SK-N-MC (cell line): ENCODE measurements at regions not wholly inside any gene's neighbourhood (a gene's known extent, or its start where the extent isn't known, plus 50 kb on each side); places are given as distances from the start of the nearest gene placed in this dataset.

Experiments used
- DNase-seq: peaks from one replicate; pipeline ENCODE4 v3.0.0-alpha.2; 2011; ENCODE audit warnings: low read depth, low spot score
- H3K27ac ChIP-seq: fragments of 200-600 bp; sonication (generic); 2 replicates; pipeline ENCODE4 v1.5.1; 2016; ENCODE audit warnings: mixed run types
- H3K36me3 ChIP-seq: fragments of 200-600 bp; sonication (generic); 2 replicates; pipeline ENCODE4 v1.6.1; 2017; ENCODE audit warnings: antibody characterized with exemption, low read length, mixed read lengths; ENCODE audit not compliant: insufficient read depth
- H3K4me3 ChIP-seq: fragments of 200-600 bp; sonication (generic); 2 replicates; pipeline ENCODE4 v1.5.1; 2016
- H3K9ac ChIP-seq: fragments of 200-600 bp; sonication (generic); 2 replicates; pipeline ENCODE4 v1.8.0; 2017; ENCODE audit warnings: mixed run types, mixed read lengths; ENCODE audit not compliant: insufficient read length
- H3K9me3 ChIP-seq: fragments of 200-600 bp; sonication (generic); 2 replicates; pipeline ENCODE4 v1.6.1; 2017; ENCODE audit warnings: low read depth, mild to moderate bottlenecking, antibody characterized with exemption, low read length, moderate library complexity, mixed read lengths
- EZH2 ChIP-seq: fragments of 200-600 bp; sonication (generic); IDR thresholded peaks from one replicate; pipeline ENCODE4 v1.6.1; 2017; ENCODE audit warnings: antibody characterized with exemption
- FOXP2 ChIP-seq: optimal IDR thresholded peaks from 2 replicates; pipeline ENCODE3; 2011; ENCODE audit warnings: mild to moderate bottlenecking, moderate library complexity; ENCODE audit not compliant: insufficient read depth; ENCODE audit errors: extremely low read length, control extremely low read depth
- POLR2AphosphoS5 ChIP-seq: IDR thresholded peaks from 2 replicates; pipeline ENCODE4 v1.6.1; 2012; ENCODE audit warnings: mild to moderate bottlenecking, low read depth, low read length, borderline replicate concordance

GRCh38 chr4:19728773-19729172 lies 522.9 kb upstream of the SLIT2 start:
- no peak for DNase-seq
- Histone ChIP-seq H3K4me3 (no peak overlapping the region), H3K36me3 (no peaks in the 10 kb centered on the region), H3K27ac (no peak overlapping the region), H3K9ac (no peak overlapping the region), H3K9me3 (no peaks in the 10 kb centered on the region)
- TF ChIP-seq EZH2 (no peak), FOXP2 (no peak), POLR2AphosphoS5 (no peak)

GRCh38 chr4:19727141-19727540 lies 524.6 kb upstream of the SLIT2 start:
- TF ChIP-seq POLR2AphosphoS5, result no peak
- TF ChIP-seq EZH2, result no peak
- TF ChIP-seq FOXP2, result no peak
- DNase-seq, result no peak

GRCh38 chr4:19725130-19725529 lies 526.6 kb upstream of the SLIT2 start:
- Histone ChIP-seq H3K27ac (no peak overlapping the region), H3K9me3 (no peaks in the 10 kb centered on the region), H3K9ac (no peak overlapping the region), H3K36me3 (no peaks in the 10 kb centered on the region), H3K4me3 (no peak overlapping the region)
- no peak for DNase-seq
- TF ChIP-seq FOXP2, result no peak
- TF ChIP-seq POLR2AphosphoS5, result no peak
- no peak for TF ChIP-seq EZH2

More at GRCh38 chr4:19727141-19727540, 524.6 kb upstream of the SLIT2 start:
- no peaks in the 10 kb centered on the region for H3K9me3 ChIP-seq
- no peak overlapping the region for H3K9ac ChIP-seq
- no peaks in the 10 kb centered on the region for H3K36me3 ChIP-seq
- H3K27ac ChIP-seq, result no peak overlapping the region
- no peak overlapping the region for H3K4me3 ChIP-seq

DNA sequence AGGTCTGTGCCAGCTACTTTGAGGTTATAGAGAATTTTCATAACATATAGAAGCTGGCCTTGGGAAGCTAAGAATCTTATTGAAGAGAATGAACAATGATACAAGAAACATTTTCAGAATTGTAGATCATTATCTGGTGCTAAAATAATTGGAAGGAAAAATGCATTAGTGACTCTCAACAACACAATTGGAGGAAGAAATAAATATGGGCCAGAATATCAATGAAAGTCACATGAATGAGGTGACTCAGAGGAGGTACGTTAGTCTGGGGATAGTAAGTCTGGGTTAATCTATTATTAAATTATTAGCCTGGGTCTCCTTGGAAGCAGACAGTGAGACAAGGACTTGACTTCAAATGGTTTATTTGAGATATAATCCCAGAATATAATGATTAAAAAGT lies 529.3 kb upstream of the SLIT2 start:
- no peak overlapping the region for H3K4me3 ChIP-seq
- H3K9ac ChIP-seq, result no peak overlapping the region
- no peaks in the 10 kb centered on the region for H3K36me3 ChIP-seq
- DNase-seq, result no peak
- TF ChIP-seq FOXP2, result no peak
- no peak for TF ChIP-seq POLR2AphosphoS5
- TF ChIP-seq EZH2, result no peak
- no peaks in the 10 kb centered on the region for H3K9me3 ChIP-seq
- no peak overlapping the region for H3K27ac ChIP-seq

GRCh38 chr4:19721587-19721986 lies 530.1 kb upstream of the SLIT2 start:
- DNase-seq, result no peak
- no peaks in the 10 kb centered on the region for H3K9me3 ChIP-seq
- no peak overlapping the region for H3K27ac ChIP-seq
- TF ChIP-seq FOXP2, result no peak
- no peak for TF ChIP-seq EZH2
- TF ChIP-seq POLR2AphosphoS5, result no peak
- H3K4me3 ChIP-seq, result no peak overlapping the region
- H3K9ac ChIP-seq, result no peak overlapping the region
- no peaks in the 10 kb centered on the region for H3K36me3 ChIP-seq

DNA sequence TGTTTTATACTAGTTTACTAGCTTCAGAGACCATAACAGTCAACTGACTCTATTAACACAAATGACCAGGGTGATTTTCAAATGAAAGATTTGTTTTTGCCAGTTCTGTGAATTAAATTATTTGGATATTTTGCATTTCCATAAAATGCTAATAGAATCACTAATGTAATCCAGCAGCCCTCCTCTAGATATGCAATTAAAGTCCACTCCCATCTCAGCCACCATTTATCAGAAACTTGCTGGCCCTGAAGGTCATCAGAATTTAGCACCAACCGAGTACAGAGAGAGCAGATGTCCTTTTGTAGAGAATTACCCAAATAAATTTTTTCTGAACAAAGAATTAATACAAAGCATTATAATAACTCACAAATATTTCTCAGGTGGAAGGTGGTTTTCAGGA lies 531.1 kb upstream of the SLIT2 start:
- no peak for TF ChIP-seq EZH2
- no peak for TF ChIP-seq POLR2AphosphoS5
- no peak for TF ChIP-seq FOXP2
- H3K9ac ChIP-seq, result no peak overlapping the region
- H3K4me3 ChIP-seq, result no peak overlapping the region
- H3K27ac ChIP-seq, result no peak overlapping the region
- H3K9me3 ChIP-seq, result no peaks in the 10 kb centered on the region
- H3K36me3 ChIP-seq, result no peaks in the 10 kb centered on the region
- no peak for DNase-seq

DNA sequence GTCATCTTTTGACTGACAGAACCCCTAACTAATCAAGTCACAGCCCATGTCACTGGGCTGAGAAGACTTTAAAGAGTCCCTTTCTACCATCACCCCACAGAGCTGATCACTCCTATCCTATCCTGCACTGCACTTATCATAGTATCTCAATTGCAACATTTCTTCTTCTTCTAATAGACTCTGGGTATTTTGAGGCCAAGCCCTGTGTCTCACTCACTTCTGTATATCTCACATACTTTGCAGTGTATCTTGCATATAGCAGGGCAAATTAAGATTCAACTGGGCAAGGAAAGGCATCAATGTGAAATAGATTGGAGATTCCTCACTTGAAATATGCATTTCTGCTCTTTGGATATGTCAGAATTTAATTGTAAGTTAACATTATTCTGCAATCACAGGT lies 531.5 kb upstream of the SLIT2 start:
- H3K4me3 ChIP-seq, result no peak overlapping the region
- H3K36me3 ChIP-seq, result no peaks in the 10 kb centered on the region
- no peak for DNase-seq
- no peak overlapping the region for H3K9ac ChIP-seq
- H3K9me3 ChIP-seq, result no peaks in the 10 kb centered on the region
- H3K27ac ChIP-seq, result no peak overlapping the region
- no peak for TF ChIP-seq FOXP2
- no peak for TF ChIP-seq EZH2
- no peak for TF ChIP-seq POLR2AphosphoS5

GRCh38 chr4:19711871-19712270 lies 539.8 kb upstream of the SLIT2 start:
- H3K9ac ChIP-seq, result no peak overlapping the region
- TF ChIP-seq EZH2 (no peak), FOXP2 (no peak)
- H3K36me3 ChIP-seq, result no peaks in the 10 kb centered on the region
- H3K9me3 ChIP-seq, result no peaks in the 10 kb centered on the region
- no peak overlapping the region for H3K27ac ChIP-seq
- H3K4me3 ChIP-seq, result no peak overlapping the region
- DNase-seq, result no peak

- Histone ChIP-seq H3K4me3 (no peak overlapping the region), H3K9ac (no peak overlapping the region), H3K27ac (no peak overlapping the region), H3K36me3 (no peaks in the 10 kb centered on the region), H3K9me3 (no peaks in the 10 kb centered on the region)
- DNase-seq, result no peak
- TF ChIP-seq FOXP2 (no peak), POLR2AphosphoS5 (no peak), EZH2 (no peak)
These were observed 543.8 kb upstream of the SLIT2 start for GRCh38 chr4:19707876-19708275.

DNA sequence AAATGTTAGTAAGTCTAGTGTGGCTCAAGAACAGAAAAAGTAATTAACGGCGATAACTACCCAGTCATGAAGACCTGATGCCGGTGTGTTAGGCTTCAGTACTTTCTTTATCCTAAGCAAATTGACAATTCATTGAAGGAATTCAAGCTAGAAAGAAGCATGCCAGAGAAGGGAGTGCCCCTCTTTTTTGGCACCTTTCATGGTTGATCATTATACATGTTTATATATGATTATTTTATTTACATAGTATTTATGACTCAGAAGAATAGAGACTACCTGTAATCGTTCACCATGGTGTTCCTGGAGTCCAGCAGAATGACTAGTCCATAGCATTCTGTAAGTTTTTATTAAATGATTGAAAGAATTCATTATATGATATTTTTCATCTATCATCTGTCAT lies 548.3 kb upstream of the SLIT2 start:
- Histone ChIP-seq H3K9me3 (no peaks in the 10 kb centered on the region), H3K4me3 (no peak overlapping the region), H3K27ac (no peak overlapping the region), H3K9ac (no peak overlapping the region), H3K36me3 (no peaks in the 10 kb centered on the region)
- TF ChIP-seq EZH2 (no peak), POLR2AphosphoS5 (no peak), FOXP2 (no peak)
- no peak for DNase-seq
